ENCODE measurements at regions not wholly inside any gene's neighbourhood (a gene's known extent, or its start where the extent isn't known, plus 50 kb on each side); places are given as distances from the start of the nearest gene placed in this dataset.

DNA sequence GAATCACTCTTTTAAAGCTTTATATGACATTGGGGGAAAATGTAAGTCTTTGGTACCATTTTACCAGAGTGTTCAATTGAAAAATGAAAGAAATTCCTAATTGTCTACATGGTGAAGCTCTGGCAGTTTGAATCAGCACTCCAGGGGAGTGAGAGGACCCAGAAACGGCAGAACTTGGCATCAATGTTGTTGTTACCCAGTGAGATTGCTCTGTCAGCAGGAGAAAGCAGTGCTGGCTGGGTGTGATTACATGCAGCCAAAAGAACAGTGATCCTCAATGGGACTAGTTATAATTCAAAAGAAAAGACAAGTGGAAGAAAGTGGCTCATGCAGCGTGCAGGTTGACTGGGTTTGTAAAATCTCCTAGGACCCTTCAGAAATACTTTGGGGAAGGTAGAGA, 206.4 kb downstream of the PTPRC start:
- TF ChIP-seq, protein P1, sequence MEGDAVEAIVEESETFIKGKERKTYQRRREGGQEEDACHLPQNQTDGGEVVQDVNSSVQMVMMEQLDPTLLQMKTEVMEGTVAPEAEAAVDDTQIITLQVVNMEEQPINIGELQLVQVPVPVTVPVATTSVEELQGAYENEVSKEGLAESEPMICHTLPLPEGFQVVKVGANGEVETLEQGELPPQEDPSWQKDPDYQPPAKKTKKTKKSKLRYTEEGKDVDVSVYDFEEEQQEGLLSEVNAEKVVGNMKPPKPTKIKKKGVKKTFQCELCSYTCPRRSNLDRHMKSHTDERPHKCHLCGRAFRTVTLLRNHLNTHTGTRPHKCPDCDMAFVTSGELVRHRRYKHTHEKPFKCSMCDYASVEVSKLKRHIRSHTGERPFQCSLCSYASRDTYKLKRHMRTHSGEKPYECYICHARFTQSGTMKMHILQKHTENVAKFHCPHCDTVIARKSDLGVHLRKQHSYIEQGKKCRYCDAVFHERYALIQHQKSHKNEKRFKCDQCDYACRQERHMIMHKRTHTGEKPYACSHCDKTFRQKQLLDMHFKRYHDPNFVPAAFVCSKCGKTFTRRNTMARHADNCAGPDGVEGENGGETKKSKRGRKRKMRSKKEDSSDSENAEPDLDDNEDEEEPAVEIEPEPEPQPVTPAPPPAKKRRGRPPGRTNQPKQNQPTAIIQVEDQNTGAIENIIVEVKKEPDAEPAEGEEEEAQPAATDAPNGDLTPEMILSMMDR (IDR thresholded peaks at IDR 0.05): no peak
- no peak for TF ChIP-seq POLR2A (IDR thresholded peaks at IDR 0.05)
